Keratinocyte (primary cell): ENCODE measurements at regions not wholly inside any gene's neighbourhood (a gene's known extent, or its start where the extent isn't known, plus 50 kb on each side); places are given as distances from the start of the nearest gene placed in this dataset.

Experiments used
- DNase-seq: peaks from one replicate; pipeline ENCODE4 v3.0.0-alpha.2; 2011; ENCODE audit warnings: low read depth, missing footprints, low spot score
- FAIRE-seq: peaks from 2 replicates; lab custom pipeline; 2011; peaks lifted over from hg19 to GRCh38; lab: Jason Lieb, UNC
- H2AFZ ChIP-seq: 2 replicates; pipeline ENCODE4 v1.6.0; 2012; ENCODE audit warnings: low read length, control low read depth, inconsistent platforms; ENCODE audit not compliant: control insufficient read depth
- H3K27ac ChIP-seq: 2 replicates; pipeline ENCODE4 v1.5.1; 2011; ENCODE audit warnings: low read length; ENCODE audit not compliant: control insufficient read depth, insufficient read depth
- H3K27me3 ChIP-seq: 3 replicates; pipeline ENCODE4 v1.6.0; 2011; ENCODE audit warnings: low read length; ENCODE audit not compliant: control insufficient read depth, insufficient read depth; ENCODE audit errors: extremely low read depth
- H3K36me3 ChIP-seq, 2 experiments: 2 replicates in 1 of 2; 3 replicates in 1 of 2; pipeline ENCODE4 v1.5.1; 2011; ENCODE audit warnings: low read length in 2 of 2, mild to moderate bottlenecking in 1 of 2; ENCODE audit not compliant: control insufficient read depth in 2 of 2, insufficient read depth in 2 of 2; ENCODE audit errors: extremely low read depth in 1 of 2
- H3K4me1 ChIP-seq: 3 replicates; pipeline ENCODE4 v1.5.1; 2011; ENCODE audit warnings: low read length; ENCODE audit not compliant: control insufficient read depth, insufficient read depth; ENCODE audit errors: extremely low read depth
- H3K4me2 ChIP-seq: 3 replicates; pipeline ENCODE4 v1.6.0; 2011; ENCODE audit warnings: low read depth, low read length; ENCODE audit not compliant: control insufficient read depth, insufficient read depth; ENCODE audit errors: extremely low read depth
- H3K4me3 ChIP-seq, 3 experiments: fragments of 200-600 bp in 1 of 3; sonication (generic) in 1 of 3; 2 replicates in 2 of 3; 3 replicates in 1 of 3; pipeline ENCODE4 v1.5.1; 2011 to 2016; ENCODE audit warnings: low read length in 3 of 3, mild to moderate bottlenecking in 3 of 3, control low read depth in 2 of 3, inconsistent platforms in 1 of 3, low read depth in 1 of 3, mixed read lengths in 1 of 3, mixed run types in 1 of 3, moderate library complexity in 1 of 3; ENCODE audit not compliant: control insufficient read depth in 2 of 3, insufficient read depth in 2 of 3; ENCODE audit errors: extremely low read depth in 1 of 3
- H3K79me2 ChIP-seq: 2 replicates; pipeline ENCODE4 v1.6.0; 2012; ENCODE audit warnings: low read length; ENCODE audit not compliant: control insufficient read depth, insufficient read depth
- H3K9ac ChIP-seq: 3 replicates; pipeline ENCODE4 v1.6.0; 2011; ENCODE audit warnings: low read length; ENCODE audit not compliant: control insufficient read depth, insufficient read depth; ENCODE audit errors: extremely low read depth
- H3K9me1 ChIP-seq: 3 replicates; pipeline ENCODE4 v1.6.0; 2011; ENCODE audit warnings: low read length; ENCODE audit not compliant: control insufficient read depth, insufficient read depth; ENCODE audit errors: extremely low read depth
- H3K9me3 ChIP-seq: 2 replicates; pipeline ENCODE4 v1.5.1; 2012; ENCODE audit warnings: low read depth, low read length; ENCODE audit not compliant: control insufficient read depth
- H4K20me1 ChIP-seq: 3 replicates; pipeline ENCODE4 v1.6.0; 2011; ENCODE audit warnings: low read length; ENCODE audit not compliant: control insufficient read depth, insufficient read depth; ENCODE audit errors: extremely low read depth
- CTCF ChIP-seq, 3 experiments: IDR thresholded peaks in 1 of 3; conservative IDR thresholded peaks in 1 of 3; optimal IDR thresholded peaks in 1 of 3; 2 replicates in 2 of 3; 3 replicates in 1 of 3; pipeline versions ENCODE3 to v1.5.1; 2011; ENCODE audit warnings: low read length in 3 of 3, mild to moderate bottlenecking in 3 of 3, moderate library complexity in 2 of 3, control low read depth in 1 of 3, inconsistent platforms in 1 of 3; ENCODE audit not compliant: insufficient read depth in 2 of 3; ENCODE audit errors: extremely low read depth in 1 of 3
- EZH2 ChIP-seq: IDR thresholded peaks from one replicate; pipeline ENCODE4 v1.6.1; 2012; ENCODE audit warnings: inconsistent platforms, mild to moderate bottlenecking, low read length, moderate library complexity
- dilution Hi-C: fragments of 300-500 bp; cut with MboI; formaldehyde crosslinking; loops from one replicate; pipeline ENCODE4 v1.7.0; 2020; ENCODE audit warnings: low sequenced_read_pairs; ENCODE audit not compliant: extremely low pct_ligation_motif_present

GRCh38 chrX:95330292-95330691 lies 1354.3 kb upstream of the DIAPH2 start:
- no peaks in the 10 kb centered on the region for H3K9me1 ChIP-seq
- no peak overlapping the region for H3K4me3 ChIP-seq
- H3K36me3 ChIP-seq: no peaks in the 10 kb centered on the region
- TF ChIP-seq EZH2 (no peak), CTCF (optimal IDR thresholded peaks at IDR 0.05 in 1 of 3, IDR thresholded peaks at IDR 0.05 in 1 of 3, conservative IDR thresholded peaks at IDR 0.05 in 1 of 3; ENCODE audit: extremely low read depth in 1 of 3, insufficient read depth in 2 of 3, low read length in 3 of 3) (no peak)
- H3K79me2 ChIP-seq: no peaks in the 10 kb centered on the region
- no peak overlapping the region for H2AFZ ChIP-seq
- DNase-seq (no peak), FAIRE-seq (no peak)
- H4K20me1 ChIP-seq: no peaks in the 10 kb centered on the region
- H3K27ac ChIP-seq: no peak overlapping the region
- H3K27me3 ChIP-seq: no peaks in the 10 kb centered on the region
- H3K9me3 ChIP-seq: no peaks in the 10 kb centered on the region
- no peak overlapping the region for H3K9ac ChIP-seq
- dilution Hi-C loops: no loop called here
- H3K4me1 ChIP-seq: no peaks in the 10 kb centered on the region
- no peak overlapping the region for H3K4me2 ChIP-seq

- H3K9me1 ChIP-seq: no peaks in the 10 kb centered on the region
- no peak overlapping the region for H3K4me2 ChIP-seq
- no peaks in the 10 kb centered on the region for H3K4me1 ChIP-seq
- no peak for FAIRE-seq
- TF ChIP-seq EZH2 (no peak), CTCF (optimal IDR thresholded peaks at IDR 0.05 in 1 of 3, IDR thresholded peaks at IDR 0.05 in 1 of 3, conservative IDR thresholded peaks at IDR 0.05 in 1 of 3; ENCODE audit: extremely low read depth in 1 of 3, insufficient read depth in 2 of 3, low read length in 3 of 3) (no peak)
- no peaks in the 10 kb centered on the region for H3K27me3 ChIP-seq
- H3K27ac ChIP-seq: no peak overlapping the region
- dilution Hi-C loops: no loop called here
- H3K36me3 ChIP-seq: no peaks in the 10 kb centered on the region
- no peak overlapping the region for H3K9ac ChIP-seq
- H4K20me1 ChIP-seq: no peaks in the 10 kb centered on the region
- DNase-seq: no peak
- H2AFZ ChIP-seq: no peak overlapping the region
- H3K4me3 ChIP-seq: no peak overlapping the region
- no peaks in the 10 kb centered on the region for H3K9me3 ChIP-seq
- H3K79me2 ChIP-seq: no peaks in the 10 kb centered on the region
Observed at GRCh38 chrX:95332530-95332929, 1352.1 kb upstream of the DIAPH2 start.
